HAP-1 (cell line): ENCODE measurements at regions not wholly inside any gene's neighbourhood (a gene's known extent, or its start where the extent isn't known, plus 50 kb on each side); places are given as distances from the start of the nearest gene placed in this dataset.

Experiments
- DNase-seq, 2 experiments: peaks; one replicate each; pipeline ENCODE4 v3.0.0-alpha.2; 2016 to 2020; ENCODE audit warnings: low spot score in 2 of 2
- H3K27me3 ChIP-seq: fragments of 250-450 bp; sonication (Bioruptor Pico); 2 replicates; pipeline ENCODE4 v1.5.1; 2020; ENCODE audit warnings: low read depth, mild to moderate bottlenecking, moderate library complexity
- H3K36me3 ChIP-seq: fragments of 250-450 bp; sonication (Bioruptor Pico); replicated peaks from 2 replicates; pipeline ENCODE4 v1.5.1; 2020; ENCODE audit warnings: mild to moderate bottlenecking
- H3K4me1 ChIP-seq: fragments of 250-450 bp; sonication (Bioruptor Pico); 2 replicates; pipeline ENCODE4 v1.5.1; 2020; ENCODE audit warnings: mild to moderate bottlenecking
- H3K4me3 ChIP-seq: fragments of 250-450 bp; sonication (Bioruptor Pico); 2 replicates; pipeline ENCODE4 v1.5.1; 2020; ENCODE audit warnings: mild to moderate bottlenecking, moderate library complexity
- H3K9me3 ChIP-seq: fragments of 250-450 bp; sonication (Bioruptor Pico); 2 replicates; pipeline ENCODE4 v1.5.1; 2020; ENCODE audit warnings: mild to moderate bottlenecking, moderate library complexity
- in situ Hi-C: fragments of 300-500 bp; cut with MboI; formaldehyde crosslinking; loops from 3 replicates; pipeline ENCODE4 v1.14.3; 2020; ENCODE audit warnings: low sequenced_read_pairs, inconsistent platforms, mixed read lengths

GRCh38 chr3:8080464-8080863, 421.2 kb upstream of the LMCD1 start:
- Histone ChIP-seq H3K4me3 (no peak overlapping the region), H3K4me1 (no peaks in the 10 kb centered on the region), H3K27me3 (no peaks in the 10 kb centered on the region), H3K9me3 (no peaks in the 10 kb centered on the region), H3K36me3 (no peaks in the 10 kb centered on the region)
- in situ Hi-C loops, result no loop called here
- no peak for DNase-seq

- in situ Hi-C loops, result no loop called here
- no peaks in the 10 kb centered on the region for H3K36me3 ChIP-seq
- DNase-seq, result no peak
- H3K4me1 ChIP-seq, result no peaks in the 10 kb centered on the region
- no peak overlapping the region for H3K4me3 ChIP-seq
- no peaks in the 10 kb centered on the region for H3K27me3 ChIP-seq
- H3K9me3 ChIP-seq, result no peaks in the 10 kb centered on the region
Observed at GRCh38 chr3:8085498-8085897, 416.1 kb upstream of the LMCD1 start.

- in situ Hi-C loops, result no loop called here
- H3K36me3 ChIP-seq, result no peaks in the 10 kb centered on the region
- no peak overlapping the region for H3K4me3 ChIP-seq
- no peak for DNase-seq
- no peaks in the 10 kb centered on the region for H3K9me3 ChIP-seq
- H3K27me3 ChIP-seq, result no peaks in the 10 kb centered on the region
- H3K4me1 ChIP-seq, result no peaks in the 10 kb centered on the region
Observed at GRCh38 chr3:8087951-8088350, 413.7 kb upstream of the LMCD1 start.

GRCh38 chr3:8094415-8094814, 407.2 kb upstream of the LMCD1 start:
- Histone ChIP-seq H3K4me1 (no peaks in the 10 kb centered on the region), H3K27me3 (no peaks in the 10 kb centered on the region), H3K9me3 (no peaks in the 10 kb centered on the region), H3K4me3 (no peak overlapping the region), H3K36me3 (no peaks in the 10 kb centered on the region)
- DNase-seq, result no peak
- in situ Hi-C loops, result no loop called here

GRCh38 chr3:8095724-8096123, 405.9 kb upstream of the LMCD1 start:
- H3K9me3 ChIP-seq, result no peaks in the 10 kb centered on the region
- no peaks in the 10 kb centered on the region for H3K4me1 ChIP-seq
- in situ Hi-C loops, result no loop called here
- no peaks in the 10 kb centered on the region for H3K27me3 ChIP-seq
- no peak overlapping the region for H3K4me3 ChIP-seq
- no peaks in the 10 kb centered on the region for H3K36me3 ChIP-seq
- DNase-seq, result no peak

GRCh38 chr3:8097690-8098089, 403.9 kb upstream of the LMCD1 start:
- Histone ChIP-seq H3K4me1 (no peaks in the 10 kb centered on the region), H3K36me3 (no peaks in the 10 kb centered on the region), H3K9me3 (no peaks in the 10 kb centered on the region), H3K27me3 (no peaks in the 10 kb centered on the region), H3K4me3 (no peak overlapping the region)
- no peak for DNase-seq
- in situ Hi-C loops, result no loop called here

- no peak for DNase-seq
- H3K27me3 ChIP-seq, result no peaks in the 10 kb centered on the region
- H3K9me3 ChIP-seq, result no peaks in the 10 kb centered on the region
- in situ Hi-C loops, result no loop called here
- H3K4me3 ChIP-seq, result no peak overlapping the region
- H3K4me1 ChIP-seq, result no peaks in the 10 kb centered on the region
- H3K36me3 ChIP-seq, result no peaks in the 10 kb centered on the region
Observed at GRCh38 chr3:8103954-8104353, 397.7 kb upstream of the LMCD1 start.

- in situ Hi-C loops, result no loop called here
- H3K9me3 ChIP-seq, result no peaks in the 10 kb centered on the region
- no peak for DNase-seq
- H3K36me3 ChIP-seq, result no peaks in the 10 kb centered on the region
- no peaks in the 10 kb centered on the region for H3K4me1 ChIP-seq
- no peaks in the 10 kb centered on the region for H3K27me3 ChIP-seq
- no peak overlapping the region for H3K4me3 ChIP-seq
Observed at GRCh38 chr3:8106921-8107320, 394.7 kb upstream of the LMCD1 start.

- Histone ChIP-seq H3K36me3 (no peaks in the 10 kb centered on the region), H3K27me3 (no peaks in the 10 kb centered on the region), H3K4me1 (peaks cover 3% of the 10 kb centered on the region; the same call in 1 of the 2 replicates), H3K9me3 (no peaks in the 10 kb centered on the region), H3K4me3 (no peak overlapping the region)
- DNase-seq, result peak; percentile 38 to 62
- in situ Hi-C loops, result no loop called here
Observed at GRCh38 chr3:8110966-8111798, 390.4 kb upstream of the LMCD1 start.

GRCh38 chr3:8112587-8112986, 389.0 kb upstream of the LMCD1 start:
- Histone ChIP-seq H3K4me3 (no peak overlapping the region), H3K4me1 (peaks cover 3% of the 10 kb centered on the region; the same call in 1 of the 2 replicates), H3K36me3 (no peaks in the 10 kb centered on the region), H3K9me3 (no peaks in the 10 kb centered on the region), H3K27me3 (no peaks in the 10 kb centered on the region)
- in situ Hi-C loops, result no loop called here
- DNase-seq, result no peak

- in situ Hi-C loops, result no loop called here
- no peak overlapping the region for H3K4me3 ChIP-seq
- H3K4me1 ChIP-seq, result peaks cover 3% of the 10 kb centered on the region; the same call in 1 of the 2 replicates
- no peaks in the 10 kb centered on the region for H3K9me3 ChIP-seq
- no peaks in the 10 kb centered on the region for H3K27me3 ChIP-seq
- no peak for DNase-seq
- H3K36me3 ChIP-seq, result no peaks in the 10 kb centered on the region
Observed at GRCh38 chr3:8113626-8114025, 388.0 kb upstream of the LMCD1 start.

GRCh38 chr3:8128686-8129085, 372.9 kb upstream of the LMCD1 start:
- Histone ChIP-seq H3K27me3 (no peaks in the 10 kb centered on the region), H3K4me1 (no peaks in the 10 kb centered on the region), H3K9me3 (no peaks in the 10 kb centered on the region), H3K36me3 (no peaks in the 10 kb centered on the region), H3K4me3 (no peak overlapping the region)
- in situ Hi-C loops, result no loop called here
- no peak for DNase-seq

- Histone ChIP-seq H3K36me3 (no peaks in the 10 kb centered on the region), H3K27me3 (no peaks in the 10 kb centered on the region), H3K9me3 (no peaks in the 10 kb centered on the region), H3K4me1 (no peaks in the 10 kb centered on the region), H3K4me3 (no peak overlapping the region)
- in situ Hi-C loops, result no loop called here
- no peak for DNase-seq
Observed at GRCh38 chr3:8136553-8136952, 365.1 kb upstream of the LMCD1 start.

GRCh38 chr3:8143186-8143585, 358.4 kb upstream of the LMCD1 start:
- no peaks in the 10 kb centered on the region for H3K27me3 ChIP-seq
- no peak for DNase-seq
- no peaks in the 10 kb centered on the region for H3K9me3 ChIP-seq
- H3K36me3 ChIP-seq, result no peaks in the 10 kb centered on the region
- no peaks in the 10 kb centered on the region for H3K4me1 ChIP-seq
- H3K4me3 ChIP-seq, result no peak overlapping the region
- in situ Hi-C loops, result no loop called here

- DNase-seq, result no peak
- in situ Hi-C loops, result no loop called here
- H3K36me3 ChIP-seq, result no peaks in the 10 kb centered on the region
- no peaks in the 10 kb centered on the region for H3K9me3 ChIP-seq
- no peak overlapping the region for H3K4me3 ChIP-seq
- no peaks in the 10 kb centered on the region for H3K27me3 ChIP-seq
- no peaks in the 10 kb centered on the region for H3K4me1 ChIP-seq
Observed at GRCh38 chr3:8145661-8146060, 356.0 kb upstream of the LMCD1 start.
